GM19397 (cell line): ENCODE measurements at regions not wholly inside any gene's neighbourhood (a gene's known extent, or its start where the extent isn't known, plus 50 kb on each side); places are given as distances from the start of the nearest gene placed in this dataset.

ENCODE experiments used
- ATAC-seq: cut with Tn5 transposase; IDR thresholded peaks from one replicate; pipeline ENCODE4 v1.9.1; 2021; ENCODE audit warnings: mild to moderate bottlenecking, moderate library complexity; ENCODE audit not compliant: unreplicated experiment

DNA sequence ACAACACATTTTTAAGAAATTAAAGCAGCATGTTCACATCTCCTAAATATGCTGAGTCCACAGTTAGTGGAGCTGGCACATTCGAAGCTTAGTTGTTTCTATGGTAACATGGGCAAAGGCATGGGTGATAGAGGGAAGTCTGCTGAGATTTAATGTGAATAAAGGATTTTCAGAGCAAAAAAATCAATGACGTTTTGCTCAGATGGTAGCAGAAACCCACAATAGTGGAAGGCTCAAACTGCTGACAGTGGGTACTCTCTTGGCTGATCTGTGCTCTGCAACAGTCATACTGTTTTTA lies 795.1 kb upstream of the ARPP21 start:
- ATAC-seq: no peak

DNA sequence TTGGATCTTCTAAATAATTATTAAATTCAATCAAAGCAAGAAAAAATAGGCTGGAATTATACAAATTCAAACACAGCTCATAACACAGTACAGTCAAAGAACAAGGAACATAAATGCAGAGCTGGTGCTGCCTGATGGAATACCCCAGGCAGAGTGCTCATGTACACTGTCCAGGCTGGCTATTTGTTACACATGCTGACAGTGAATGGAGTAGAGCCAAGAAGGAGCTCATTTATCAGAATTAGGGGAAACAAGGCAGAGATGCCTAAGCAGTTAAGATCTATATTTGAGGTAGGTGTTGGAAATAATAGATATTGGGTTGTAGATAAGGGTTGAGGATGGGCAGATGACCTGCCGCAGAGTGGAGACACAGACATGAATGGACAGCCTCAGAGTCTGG lies 788.2 kb upstream of the ARPP21 start:
- no peak for ATAC-seq

DNA sequence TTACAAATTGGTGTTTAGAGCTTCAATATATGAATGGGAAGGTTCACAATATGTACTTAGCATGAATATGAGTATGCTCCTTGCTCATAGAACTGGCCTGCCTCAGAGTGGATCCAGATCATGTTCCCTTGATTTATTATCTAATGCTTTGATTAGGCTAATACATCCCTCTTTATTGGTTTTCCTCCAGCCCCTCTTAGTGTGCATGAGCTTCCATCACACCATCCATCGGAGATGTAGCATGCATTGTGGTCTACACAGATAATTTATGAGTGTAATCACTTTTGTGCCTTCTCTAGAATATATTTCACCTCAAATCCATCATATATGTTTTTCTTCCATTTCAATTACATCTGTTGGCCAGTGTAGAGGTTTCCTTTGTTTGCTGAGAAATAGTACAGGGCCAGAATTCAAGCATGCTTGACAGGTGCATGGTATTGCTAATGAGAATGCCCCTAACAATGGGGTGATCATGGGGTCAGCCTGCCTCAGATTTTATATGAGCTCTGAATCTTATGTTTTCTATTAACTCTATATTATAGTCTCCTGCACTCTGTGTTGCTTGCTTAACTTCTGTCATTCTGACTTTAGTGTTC lies 786.4 kb upstream of the ARPP21 start:
- ATAC-seq: no peak

DNA sequence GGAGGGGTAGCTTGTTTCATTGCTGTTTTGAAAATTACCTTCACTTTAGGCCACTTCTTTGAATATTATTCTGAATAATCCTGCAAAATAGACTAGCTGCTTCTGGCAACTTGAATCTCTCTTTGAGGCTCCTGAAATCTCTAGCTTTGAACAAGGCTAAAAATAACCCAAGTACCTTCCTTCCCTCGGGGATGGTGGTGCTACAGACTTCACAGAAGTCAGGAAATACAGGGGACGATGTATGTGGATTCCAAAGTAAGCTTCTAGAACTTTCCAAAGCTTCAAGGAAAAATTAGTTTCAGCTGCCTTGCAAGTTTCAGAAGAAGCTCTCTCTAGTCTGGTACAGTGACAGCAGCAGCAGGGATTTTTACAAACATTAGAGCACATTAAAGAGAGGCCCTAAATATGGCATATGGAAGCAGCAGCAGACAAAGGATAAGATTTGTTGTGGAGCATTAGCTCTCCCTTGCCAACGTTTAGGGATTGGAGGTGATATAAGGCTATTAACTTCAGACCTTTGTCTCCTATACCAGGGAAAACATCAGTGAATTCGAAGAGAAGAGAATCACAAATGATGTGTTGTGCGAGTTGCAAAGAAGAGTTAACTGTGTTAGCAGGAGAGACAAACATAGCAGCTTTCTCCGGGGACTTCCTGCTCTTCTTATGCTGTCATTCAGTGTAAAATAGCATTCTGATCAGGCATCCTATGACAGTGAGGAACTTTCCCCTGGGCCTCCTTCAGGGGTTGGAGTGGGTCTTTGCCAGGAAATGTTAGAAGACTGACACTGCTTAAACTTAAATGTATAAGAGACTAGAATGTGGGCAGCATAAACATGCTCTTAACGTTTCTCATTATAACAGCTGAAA lies 783.0 kb upstream of the ARPP21 start:
- no peak for ATAC-seq

DNA sequence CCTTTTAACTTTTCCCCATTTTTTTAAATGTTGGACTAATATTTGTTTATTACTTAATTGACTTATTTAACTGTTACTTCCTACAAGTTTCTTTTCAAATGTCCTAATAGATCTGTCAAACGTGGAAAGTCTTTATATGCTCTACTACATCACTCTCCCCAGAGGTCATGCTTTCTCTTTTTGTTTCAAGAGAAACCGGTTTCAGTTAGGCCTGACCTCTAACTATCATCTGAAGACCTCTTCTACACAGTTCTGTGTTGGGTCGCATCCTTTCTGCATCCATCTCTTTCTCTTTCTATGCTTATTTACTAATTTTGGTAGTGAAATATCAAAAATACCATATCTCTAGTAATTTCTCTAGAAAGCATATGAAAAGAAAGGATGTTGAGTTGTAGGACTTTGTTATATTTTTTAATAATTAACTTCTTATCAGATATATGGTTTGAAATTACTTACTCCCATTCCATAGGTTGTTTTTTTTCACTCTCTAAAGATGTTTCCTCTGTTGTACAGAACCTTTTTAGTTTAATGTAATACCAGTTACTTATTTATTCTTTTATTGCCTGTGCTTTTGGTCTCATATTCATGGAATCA lies 781.2 kb upstream of the ARPP21 start:
- ATAC-seq: no peak

DNA sequence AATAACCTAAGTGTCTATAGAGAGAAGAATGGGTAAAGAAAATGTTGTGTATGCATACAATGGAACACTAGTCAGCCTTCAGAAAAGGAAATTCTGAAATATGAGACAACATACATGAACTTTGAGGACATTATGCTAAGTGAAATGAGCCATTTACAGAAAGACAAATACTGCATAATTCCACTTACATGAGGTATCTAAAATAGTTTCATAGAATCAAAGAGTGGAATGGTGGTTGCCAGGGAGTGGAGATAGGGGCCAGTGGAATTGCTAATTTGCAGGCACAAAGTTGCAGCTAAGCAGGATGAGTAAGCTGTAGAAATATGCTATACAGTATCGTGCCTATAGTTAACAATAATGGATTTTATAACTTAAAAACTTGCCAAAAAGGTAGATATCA lies 779.6 kb upstream of the ARPP21 start:
- no peak for ATAC-seq

DNA sequence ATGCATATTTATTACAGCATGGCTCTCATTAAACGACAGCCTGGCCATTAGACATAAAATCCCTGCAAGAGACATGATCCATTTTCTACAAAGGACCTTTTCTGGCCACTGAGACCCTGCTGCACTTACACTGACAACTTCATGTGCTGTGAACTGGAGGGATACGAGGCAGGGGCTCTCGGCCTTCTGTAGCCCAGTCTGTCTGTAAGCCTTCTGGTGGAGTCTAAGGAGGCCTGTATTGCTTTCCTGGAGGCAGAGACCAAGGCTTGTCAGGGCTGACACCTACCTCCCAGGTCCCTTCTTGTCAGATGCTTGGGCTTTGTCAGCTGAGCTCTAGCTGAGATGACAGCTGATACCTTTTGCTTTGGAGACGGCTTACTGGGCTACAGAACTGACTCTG lies 776.9 kb upstream of the ARPP21 start:
- ATAC-seq: no peak

DNA sequence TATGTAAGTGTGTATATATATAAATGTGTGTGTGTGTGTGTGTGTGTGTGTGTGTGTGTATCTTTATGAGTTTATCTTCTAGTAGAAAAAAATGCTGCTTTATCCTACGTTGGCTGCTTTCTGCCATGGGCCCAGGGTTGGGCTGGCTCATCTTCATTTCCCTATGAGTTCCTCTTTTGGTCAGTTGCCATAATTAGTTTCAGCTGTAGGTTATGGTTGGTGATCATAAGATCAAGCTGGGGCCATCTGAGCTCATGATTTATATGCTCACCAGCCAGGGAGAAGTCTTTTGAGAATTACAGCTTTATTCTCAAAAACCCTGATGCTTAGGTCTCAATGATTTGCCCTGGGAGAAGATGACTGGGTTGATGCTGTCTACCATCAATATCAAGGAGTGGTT lies 775.8 kb upstream of the ARPP21 start:
- no peak for ATAC-seq

DNA sequence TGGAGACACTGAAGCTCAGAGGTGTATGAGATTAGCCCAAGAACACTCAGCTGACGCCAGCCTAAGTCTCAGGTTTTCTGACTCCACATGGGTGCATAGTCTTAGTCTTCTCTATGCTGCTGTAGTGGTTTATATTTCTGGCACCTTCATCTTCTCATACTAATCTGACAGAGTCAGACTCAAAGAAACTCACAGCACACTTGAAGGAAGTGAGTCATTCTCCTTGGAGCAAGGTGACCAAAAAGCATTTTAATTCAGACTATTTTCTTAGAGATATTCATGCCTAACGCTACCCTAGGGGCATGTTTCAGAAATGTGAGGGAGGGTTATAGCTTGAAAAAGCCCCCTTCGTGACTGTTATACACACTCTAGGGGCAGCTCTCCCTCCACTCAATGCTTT lies 775.3 kb upstream of the ARPP21 start:
- no peak for ATAC-seq

DNA sequence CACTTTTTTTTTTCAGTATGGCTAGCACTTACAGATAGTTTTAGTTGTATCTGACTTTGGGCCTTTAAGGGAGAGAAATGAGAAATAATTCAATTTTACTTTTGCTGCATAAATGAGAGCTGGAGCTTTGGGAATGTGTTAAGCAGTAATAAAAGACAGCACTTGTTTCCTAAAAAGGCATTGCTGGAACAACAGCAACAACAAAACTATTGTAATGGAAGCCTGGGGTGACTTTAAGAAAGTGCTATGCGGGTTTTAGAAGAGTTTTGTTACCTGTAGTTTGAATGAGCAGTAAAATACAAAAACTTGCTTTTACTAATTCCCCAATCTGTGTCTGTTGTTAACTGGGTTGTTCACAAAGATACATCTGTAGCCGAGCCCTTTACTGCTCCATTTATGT lies 774.0 kb upstream of the ARPP21 start:
- ATAC-seq: no peak

DNA sequence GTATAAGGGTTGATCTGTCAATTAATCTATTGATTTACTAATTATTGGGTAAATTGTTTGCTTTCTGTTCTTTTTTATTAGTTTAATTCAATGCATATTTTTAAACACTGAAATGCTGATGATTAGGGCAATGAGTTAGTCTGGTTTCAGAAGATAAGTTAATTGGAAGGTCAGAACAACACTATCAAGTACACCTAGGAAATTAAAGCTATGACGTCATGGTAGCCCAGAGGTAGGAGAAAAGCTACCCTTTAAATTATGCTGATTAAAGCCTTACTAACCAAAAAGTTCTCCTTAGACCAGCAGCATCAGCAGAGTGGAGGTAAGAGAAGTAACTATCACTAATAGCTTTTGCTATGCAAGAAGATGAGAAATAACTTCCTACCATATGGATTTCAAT lies 770.4 kb upstream of the ARPP21 start:
- ATAC-seq: no peak

DNA sequence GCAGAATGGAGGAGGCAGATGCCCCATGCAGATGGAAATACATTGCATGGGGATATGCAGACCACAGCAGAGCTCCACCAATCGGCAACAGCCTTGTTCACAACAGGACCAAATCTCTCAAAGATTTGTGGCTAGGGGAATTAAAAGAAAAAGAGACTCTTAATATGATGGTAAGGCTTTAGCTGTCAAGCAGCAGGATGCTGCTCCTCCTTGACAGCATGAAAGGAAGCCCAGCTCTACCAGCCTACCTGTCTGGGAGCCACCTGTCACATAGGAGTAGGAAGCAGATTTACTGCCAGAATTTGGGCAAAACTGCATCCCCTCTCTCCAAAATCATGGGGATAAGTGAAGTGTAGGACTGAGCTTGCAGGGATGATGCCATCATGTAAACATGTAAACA lies 769.6 kb upstream of the ARPP21 start:
- ATAC-seq: no peak

DNA sequence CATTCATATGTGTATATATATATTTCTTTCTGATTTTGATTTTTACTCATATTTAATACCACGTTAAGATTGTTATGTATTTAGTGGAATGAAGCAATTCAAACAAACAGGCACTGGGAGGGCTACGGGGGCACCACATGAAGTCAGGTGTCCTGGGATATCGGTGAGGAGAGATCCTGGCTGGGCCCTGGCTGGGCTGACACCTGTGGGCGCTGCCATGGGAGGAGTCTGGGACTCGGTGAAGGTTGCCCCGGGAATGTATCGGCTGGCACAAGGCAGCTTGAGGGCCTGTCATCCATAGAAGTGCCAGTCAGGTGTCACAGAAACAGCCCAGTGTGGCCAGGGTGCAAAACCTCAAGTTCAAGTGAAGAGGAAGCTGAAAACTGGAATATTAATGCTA lies 766.9 kb upstream of the ARPP21 start:
- no peak for ATAC-seq

DNA sequence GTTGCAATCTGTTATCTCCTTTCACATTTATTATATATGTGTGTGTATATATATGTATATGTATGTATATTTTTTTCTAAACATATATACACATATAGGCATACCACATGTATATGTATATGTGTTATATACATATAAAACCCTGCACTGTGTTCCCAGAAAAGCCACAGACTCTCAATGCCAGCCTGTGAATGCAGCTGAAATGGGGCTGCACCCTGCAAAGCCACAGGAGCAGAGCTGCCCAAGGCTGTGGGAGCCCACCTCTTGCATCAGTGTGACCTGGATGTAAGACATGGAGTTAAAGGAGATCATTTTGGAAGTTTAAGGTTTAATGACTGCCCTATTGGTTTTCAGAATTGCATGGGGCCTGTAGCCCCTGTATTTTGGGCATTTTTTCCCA lies 762.3 kb upstream of the ARPP21 start:
- no peak for ATAC-seq

DNA sequence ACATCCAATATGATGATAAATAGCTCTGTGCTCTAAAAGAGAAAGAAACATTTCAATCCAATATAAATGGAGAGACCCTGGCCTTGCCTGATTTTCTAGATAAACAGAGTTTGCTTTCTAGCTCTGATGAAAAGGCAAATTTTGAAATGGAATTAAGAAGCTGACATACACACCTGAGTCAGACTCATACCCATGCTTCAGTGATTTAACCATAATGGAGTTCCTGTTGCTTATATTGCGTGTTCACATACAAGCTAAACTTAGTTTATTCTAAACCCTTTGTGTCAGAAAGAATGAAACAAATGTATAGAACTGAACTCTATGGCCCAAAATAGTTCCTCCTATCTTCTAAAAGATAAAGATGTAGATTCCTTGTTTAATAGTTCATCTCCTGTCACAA lies 760.8 kb upstream of the ARPP21 start:
- ATAC-seq: no peak

DNA sequence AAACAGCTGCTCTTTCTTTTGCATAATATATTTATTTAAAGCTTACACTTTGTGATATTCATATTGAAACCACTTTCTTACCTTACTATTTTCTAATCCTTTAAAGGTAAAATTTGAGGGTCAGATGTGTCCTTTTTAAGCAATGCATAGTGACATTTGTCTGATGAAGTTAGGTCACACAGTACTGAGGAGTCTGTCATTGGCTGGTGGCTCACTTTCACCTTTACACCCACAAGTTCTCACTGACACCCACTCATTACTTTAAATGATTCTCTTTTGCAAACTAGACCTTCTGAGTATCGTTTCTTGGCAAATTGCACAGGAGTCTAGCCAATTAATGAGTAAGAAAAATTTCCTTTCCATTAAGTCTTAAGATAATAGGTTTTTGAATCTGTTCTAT lies 758.3 kb upstream of the ARPP21 start:
- ATAC-seq: no peak

DNA sequence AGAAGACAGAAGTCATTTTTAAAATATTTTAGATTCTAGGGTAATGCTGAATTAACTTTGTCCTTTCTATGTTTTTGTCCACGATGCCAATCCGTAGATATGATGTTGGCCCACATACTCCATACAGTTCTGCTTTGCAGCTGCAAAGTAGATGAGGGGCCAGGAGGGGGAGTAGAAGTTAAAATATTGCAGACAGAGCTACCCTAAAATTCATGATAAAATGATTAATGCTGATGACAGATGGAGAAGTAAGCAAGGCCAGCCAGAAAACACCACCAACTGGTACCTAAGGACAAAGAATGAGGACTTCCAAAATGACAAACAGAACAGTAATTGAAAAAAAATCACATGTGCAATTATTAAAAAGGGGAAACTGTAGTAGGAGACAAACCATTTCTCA lies 756.6 kb upstream of the ARPP21 start:
- no peak for ATAC-seq

DNA sequence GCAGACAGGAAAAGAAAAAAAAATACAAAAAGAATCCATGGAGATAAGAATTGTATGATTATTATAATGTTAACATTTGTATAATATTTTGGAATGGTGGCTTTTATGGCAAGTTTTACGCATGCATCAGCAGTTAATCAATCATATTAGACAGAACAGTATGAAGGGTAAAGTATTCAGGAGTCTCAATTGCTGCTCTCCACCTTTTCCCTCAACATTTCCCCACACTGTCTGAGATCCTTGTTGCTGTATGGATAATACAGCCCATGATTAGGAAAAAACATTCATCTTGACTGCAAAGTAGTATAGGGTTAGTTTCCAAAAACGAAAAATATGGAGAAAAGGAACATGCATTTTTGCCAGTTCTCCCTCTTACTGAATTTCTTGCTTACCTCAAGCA lies 755.3 kb upstream of the ARPP21 start:
- ATAC-seq: no peak

DNA sequence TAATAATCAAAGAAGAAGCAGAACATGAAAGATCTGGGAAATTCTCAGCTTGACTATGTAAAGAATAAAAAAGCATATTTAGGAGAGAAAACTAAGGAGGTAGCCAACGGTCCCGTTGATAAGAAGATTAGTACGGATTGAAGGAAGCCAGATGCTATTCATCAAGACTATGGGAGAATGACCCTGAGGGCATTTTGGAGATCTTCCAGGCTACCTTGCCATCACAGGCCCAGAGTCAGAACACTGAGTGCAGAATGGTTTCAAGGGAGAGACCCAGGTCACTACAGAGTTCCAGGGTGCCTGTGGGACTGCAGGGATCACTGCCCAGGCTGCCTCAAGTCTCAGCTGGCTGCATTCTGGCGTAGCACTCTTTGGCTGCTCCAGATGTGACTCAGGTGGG lies 752.9 kb upstream of the ARPP21 start:
- no peak for ATAC-seq

DNA sequence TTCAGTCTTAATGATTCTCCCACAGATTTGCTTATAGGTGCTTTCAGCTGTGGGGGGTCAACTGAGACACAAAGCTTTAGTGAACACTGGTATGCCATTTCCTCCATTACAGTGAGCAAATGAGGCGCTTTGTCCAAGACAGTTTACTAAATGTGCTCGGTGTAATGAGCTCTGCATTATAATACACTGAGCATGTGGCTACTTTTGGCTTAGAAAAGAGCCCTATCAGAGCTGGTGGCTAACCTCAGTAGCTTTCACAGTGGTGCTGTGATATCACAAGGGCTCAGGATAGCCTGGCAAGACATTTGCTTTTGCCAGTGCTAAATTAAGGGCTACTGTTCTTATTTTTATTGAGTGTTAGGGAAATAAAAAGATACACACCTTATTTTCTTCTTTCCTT lies 749.7 kb upstream of the ARPP21 start:
- no peak for ATAC-seq

DNA sequence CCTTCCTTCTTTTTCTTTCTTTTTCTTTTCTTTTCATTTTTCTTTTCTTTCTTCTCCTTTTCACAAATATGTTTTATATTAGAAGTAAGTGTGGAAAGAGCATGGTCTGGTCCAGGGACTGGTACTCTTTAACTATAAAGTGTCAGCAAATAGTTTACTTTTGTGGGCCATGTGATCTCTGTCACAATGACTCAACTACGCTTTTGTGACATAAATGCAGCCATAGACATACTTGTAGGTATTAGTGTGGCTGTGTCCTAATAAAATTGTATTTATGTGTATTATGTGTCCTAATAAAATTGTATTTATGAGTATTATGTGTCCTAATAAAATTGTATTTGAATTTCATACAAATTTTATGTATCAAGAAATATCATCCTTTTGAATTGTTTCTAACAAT lies 749.1 kb upstream of the ARPP21 start:
- no peak for ATAC-seq

DNA sequence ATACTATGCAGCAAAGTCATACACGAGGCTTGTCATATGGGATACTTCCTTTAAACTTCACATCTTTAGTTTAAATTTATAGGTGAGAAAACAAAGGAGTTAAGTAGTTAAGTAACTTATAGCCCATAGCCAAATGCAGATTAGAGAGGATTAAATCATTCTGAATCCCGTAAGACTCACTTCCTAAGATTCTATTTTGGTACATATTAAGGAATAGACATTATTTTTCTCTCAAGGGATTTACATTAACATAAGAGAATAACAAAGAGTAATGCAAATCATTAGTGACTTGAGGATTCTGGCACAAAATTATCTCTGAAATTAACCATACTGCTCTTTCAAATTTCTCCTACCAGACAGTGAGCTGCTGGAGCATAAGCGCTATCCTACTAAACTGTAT lies 747.4 kb upstream of the ARPP21 start:
- ATAC-seq: no peak

DNA sequence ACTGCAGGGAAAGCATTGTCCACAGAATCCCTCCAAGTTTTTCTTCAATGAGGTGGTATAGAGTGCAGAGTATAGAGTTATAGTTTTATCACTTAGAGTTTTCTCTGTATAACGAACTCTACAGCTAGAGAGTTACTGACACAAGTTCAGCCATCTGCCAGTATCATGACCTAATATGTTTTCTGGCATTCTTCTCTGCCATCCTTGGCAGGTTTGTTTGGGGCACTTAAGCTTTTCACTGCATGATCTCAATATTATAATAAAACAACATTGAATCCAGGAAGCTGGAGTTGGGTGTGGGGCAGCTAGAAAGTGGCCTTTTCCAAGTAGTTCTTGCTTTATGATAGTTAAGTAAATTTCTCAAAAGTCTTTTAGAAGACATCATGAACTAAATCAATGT lies 743.5 kb upstream of the ARPP21 start:
- no peak for ATAC-seq
